ENCODE measurements at regions not wholly inside any gene's neighbourhood (a gene's known extent, or its start where the extent isn't known, plus 50 kb on each side); places are given as distances from the start of the nearest gene placed in this dataset.

GRCh38 chr3:165624761-165625160, 212.5 kb downstream of the BCHE start:
- 90% methylated on average over 3 of the region's 3 CpGs for WGBS
- Histone ChIP-seq H3K27me3 (replicated peaks; ENCODE audit: insufficient read depth) (no peaks in the 10 kb centered on the region), H3K9me3 (no peaks in the 10 kb centered on the region), H3K36me3 (no peaks in the 10 kb centered on the region), H3K4me3 (no peak overlapping the region), H3K4me1 (replicated peaks) (no peaks in the 10 kb centered on the region), H3K27ac (no peak overlapping the region)
- no peak for DNase-seq (ENCODE audit: low spot score)
- intact Hi-C loops (cut with DNase I) = no loop called here
- TF ChIP-seq, protein P1, sequence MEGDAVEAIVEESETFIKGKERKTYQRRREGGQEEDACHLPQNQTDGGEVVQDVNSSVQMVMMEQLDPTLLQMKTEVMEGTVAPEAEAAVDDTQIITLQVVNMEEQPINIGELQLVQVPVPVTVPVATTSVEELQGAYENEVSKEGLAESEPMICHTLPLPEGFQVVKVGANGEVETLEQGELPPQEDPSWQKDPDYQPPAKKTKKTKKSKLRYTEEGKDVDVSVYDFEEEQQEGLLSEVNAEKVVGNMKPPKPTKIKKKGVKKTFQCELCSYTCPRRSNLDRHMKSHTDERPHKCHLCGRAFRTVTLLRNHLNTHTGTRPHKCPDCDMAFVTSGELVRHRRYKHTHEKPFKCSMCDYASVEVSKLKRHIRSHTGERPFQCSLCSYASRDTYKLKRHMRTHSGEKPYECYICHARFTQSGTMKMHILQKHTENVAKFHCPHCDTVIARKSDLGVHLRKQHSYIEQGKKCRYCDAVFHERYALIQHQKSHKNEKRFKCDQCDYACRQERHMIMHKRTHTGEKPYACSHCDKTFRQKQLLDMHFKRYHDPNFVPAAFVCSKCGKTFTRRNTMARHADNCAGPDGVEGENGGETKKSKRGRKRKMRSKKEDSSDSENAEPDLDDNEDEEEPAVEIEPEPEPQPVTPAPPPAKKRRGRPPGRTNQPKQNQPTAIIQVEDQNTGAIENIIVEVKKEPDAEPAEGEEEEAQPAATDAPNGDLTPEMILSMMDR (IDR thresholded peaks at IDR 0.05) = no peak
- no peak for TF ChIP-seq POLR2AphosphoS5 (IDR thresholded peaks at IDR 0.05)
- TF ChIP-seq POLR2A (IDR thresholded peaks at IDR 0.05) = no peak

GRCh38 chr3:165622356-165622755, 214.9 kb downstream of the BCHE start:
- WGBS = 89% methylated on average over 2 of the region's 2 CpGs
- no peak for DNase-seq (ENCODE audit: low spot score)
- Histone ChIP-seq H3K27me3 (replicated peaks; ENCODE audit: insufficient read depth) (no peaks in the 10 kb centered on the region), H3K27ac (no peak overlapping the region), H3K4me3 (no peak overlapping the region), H3K4me1 (replicated peaks) (no peaks in the 10 kb centered on the region), H3K9me3 (no peaks in the 10 kb centered on the region), H3K36me3 (no peaks in the 10 kb centered on the region)
- intact Hi-C loops (cut with DNase I) = no loop called here
- TF ChIP-seq POLR2A (IDR thresholded peaks at IDR 0.05) (no peak), POLR2AphosphoS5 (IDR thresholded peaks at IDR 0.05) (no peak)
- TF ChIP-seq, protein P1 (IDR thresholded peaks at IDR 0.05) = no peak

GRCh38 chr3:165619069-165619468, 218.2 kb downstream of the BCHE start:
- Histone ChIP-seq H3K27me3 (replicated peaks; ENCODE audit: insufficient read depth) (no peaks in the 10 kb centered on the region), H3K36me3 (no peaks in the 10 kb centered on the region), H3K4me3 (no peak overlapping the region), H3K27ac (no peak overlapping the region), H3K4me1 (replicated peaks) (no peaks in the 10 kb centered on the region), H3K9me3 (no peaks in the 10 kb centered on the region)
- intact Hi-C loops (cut with DNase I) = no loop called here
- 91% methylated on average over 2 of the region's 2 CpGs for WGBS
- no peak for TF ChIP-seq POLR2A (IDR thresholded peaks at IDR 0.05)
- no peak for TF ChIP-seq POLR2AphosphoS5 (IDR thresholded peaks at IDR 0.05)
- TF ChIP-seq, protein P1 (IDR thresholded peaks at IDR 0.05) = no peak
- DNase-seq (ENCODE audit: low spot score) = no peak

DNA sequence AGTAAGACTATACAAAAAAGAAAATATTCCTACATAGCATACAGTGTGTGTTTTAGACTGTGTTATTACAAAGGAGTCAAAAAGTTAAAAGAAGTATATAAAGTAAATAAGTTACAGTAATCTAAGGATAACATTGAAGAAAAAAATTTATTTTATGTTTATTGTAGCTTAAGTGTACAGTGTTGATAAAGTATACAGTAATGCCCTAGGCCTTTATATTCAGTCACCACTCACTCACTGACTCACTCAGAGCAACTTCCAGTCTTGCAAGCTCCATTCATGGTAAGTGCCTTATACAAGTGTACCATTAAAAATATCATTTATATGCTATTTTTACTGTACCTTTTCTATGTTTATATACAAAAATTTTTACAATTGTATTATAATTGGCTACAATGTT, 220.1 kb downstream of the BCHE start:
- Histone ChIP-seq H3K36me3 (no peaks in the 10 kb centered on the region), H3K4me1 (replicated peaks) (no peaks in the 10 kb centered on the region), H3K4me3 (no peak overlapping the region), H3K27ac (no peak overlapping the region), H3K9me3 (no peaks in the 10 kb centered on the region), H3K27me3 (replicated peaks; ENCODE audit: insufficient read depth) (no peaks in the 10 kb centered on the region)
- TF ChIP-seq, protein P1 (IDR thresholded peaks at IDR 0.05) = no peak
- TF ChIP-seq POLR2AphosphoS5 (IDR thresholded peaks at IDR 0.05) (no peak), POLR2A (IDR thresholded peaks at IDR 0.05) (no peak)
- intact Hi-C loops (cut with DNase I) = no loop called here
- DNase-seq (ENCODE audit: low spot score) = no peak

DNA sequence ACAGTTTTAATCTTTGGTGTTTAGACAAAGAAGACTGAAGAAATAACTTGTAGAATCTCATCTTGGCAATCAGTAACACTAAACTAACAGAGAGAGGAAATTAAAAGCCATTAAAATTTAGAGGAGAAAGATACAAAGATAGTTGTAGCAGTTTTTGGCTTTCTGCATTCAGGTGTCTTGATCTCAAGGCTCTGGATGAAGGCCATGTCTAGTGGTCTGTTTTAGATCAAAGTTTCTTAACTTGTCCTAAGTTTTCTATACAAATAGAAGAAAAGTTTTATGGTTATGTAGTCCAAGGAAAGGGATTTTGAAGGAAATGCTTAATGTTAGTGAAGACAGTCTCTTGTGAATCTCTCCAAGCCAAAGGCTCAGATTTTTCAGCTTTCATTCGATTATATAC, 222.9 kb downstream of the BCHE start:
- no peak overlapping the region for H3K27ac ChIP-seq
- TF ChIP-seq, protein P1 (IDR thresholded peaks at IDR 0.05) = no peak
- no peak for TF ChIP-seq POLR2AphosphoS5 (IDR thresholded peaks at IDR 0.05)
- no peak for TF ChIP-seq POLR2A (IDR thresholded peaks at IDR 0.05)
- no peaks in the 10 kb centered on the region for H3K36me3 ChIP-seq
- H3K27me3 ChIP-seq (replicated peaks; ENCODE audit: insufficient read depth) = no peaks in the 10 kb centered on the region
- no peak for DNase-seq (ENCODE audit: low spot score)
- intact Hi-C loops (cut with DNase I) = no loop called here
- H3K9me3 ChIP-seq = no peaks in the 10 kb centered on the region
- H3K4me3 ChIP-seq = no peak overlapping the region
- WGBS = 25% methylated on average over 1 of the region's 1 CpG
- no peaks in the 10 kb centered on the region for H3K4me1 ChIP-seq (replicated peaks)

Data from prostate gland (tissue), 2 donors.